ENCODE measurements at regions not wholly inside any gene's neighbourhood (a gene's known extent, or its start where the extent isn't known, plus 50 kb on each side); places are given as distances from the start of the nearest gene placed in this dataset.

GRCh38 chr6:139685009-139685408, 310.6 kb upstream of the CITED2 start:
- TF ChIP-seq, protein P1, sequence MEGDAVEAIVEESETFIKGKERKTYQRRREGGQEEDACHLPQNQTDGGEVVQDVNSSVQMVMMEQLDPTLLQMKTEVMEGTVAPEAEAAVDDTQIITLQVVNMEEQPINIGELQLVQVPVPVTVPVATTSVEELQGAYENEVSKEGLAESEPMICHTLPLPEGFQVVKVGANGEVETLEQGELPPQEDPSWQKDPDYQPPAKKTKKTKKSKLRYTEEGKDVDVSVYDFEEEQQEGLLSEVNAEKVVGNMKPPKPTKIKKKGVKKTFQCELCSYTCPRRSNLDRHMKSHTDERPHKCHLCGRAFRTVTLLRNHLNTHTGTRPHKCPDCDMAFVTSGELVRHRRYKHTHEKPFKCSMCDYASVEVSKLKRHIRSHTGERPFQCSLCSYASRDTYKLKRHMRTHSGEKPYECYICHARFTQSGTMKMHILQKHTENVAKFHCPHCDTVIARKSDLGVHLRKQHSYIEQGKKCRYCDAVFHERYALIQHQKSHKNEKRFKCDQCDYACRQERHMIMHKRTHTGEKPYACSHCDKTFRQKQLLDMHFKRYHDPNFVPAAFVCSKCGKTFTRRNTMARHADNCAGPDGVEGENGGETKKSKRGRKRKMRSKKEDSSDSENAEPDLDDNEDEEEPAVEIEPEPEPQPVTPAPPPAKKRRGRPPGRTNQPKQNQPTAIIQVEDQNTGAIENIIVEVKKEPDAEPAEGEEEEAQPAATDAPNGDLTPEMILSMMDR (IDR thresholded peaks at IDR 0.05 in 4 of 5, conservative IDR thresholded peaks at IDR 0.05 in 1 of 5): no peak
- TF ChIP-seq POLR2A (IDR thresholded peaks at IDR 0.05): no peak
